Astrocyte (in vitro differentiated cells and primary cell): ENCODE measurements at regions not wholly inside any gene's neighbourhood (a gene's known extent, or its start where the extent isn't known, plus 50 kb on each side); places are given as distances from the start of the nearest gene placed in this dataset.

Experiments
- DNase-seq: peaks from one replicate; pipeline ENCODE4 v3.0.0-alpha.2; 2010; ENCODE audit warnings: low read depth
- FAIRE-seq: peaks from 2 replicates; lab custom pipeline; 2011; peaks lifted over from hg19 to GRCh38; lab: Jason Lieb, UNC
- H2AFZ ChIP-seq: 2 replicates; pipeline ENCODE4 v1.6.0; 2012; ENCODE audit warnings: low read depth, low read length, inconsistent platforms
- H3K27ac ChIP-seq: 2 replicates; pipeline ENCODE4 v1.5.1; 2011; ENCODE audit warnings: low read depth, low read length, inconsistent platforms
- H3K27me3 ChIP-seq: 2 replicates; pipeline ENCODE4 v1.6.0; 2011; ENCODE audit warnings: low read length, inconsistent platforms; ENCODE audit not compliant: insufficient read depth
- H3K36me3 ChIP-seq: 2 replicates; pipeline ENCODE4 v1.5.1; 2011; ENCODE audit warnings: low read length, inconsistent platforms; ENCODE audit not compliant: insufficient read depth
- H3K4me1 ChIP-seq: 2 replicates; pipeline ENCODE4 v1.5.1; 2011; ENCODE audit warnings: low read length, inconsistent platforms; ENCODE audit not compliant: insufficient read depth
- H3K4me2 ChIP-seq: 2 replicates; pipeline ENCODE4 v1.6.0; 2012; ENCODE audit warnings: low read length, inconsistent platforms
- H3K4me3 ChIP-seq: 2 replicates; pipeline ENCODE4 v1.5.1; 2011; ENCODE audit warnings: low read depth, mild to moderate bottlenecking, low read length, inconsistent platforms; ENCODE audit not compliant: insufficient read depth
- H3K79me2 ChIP-seq: 2 replicates; pipeline ENCODE4 v1.6.0; 2012; ENCODE audit warnings: mild to moderate bottlenecking, low read length, inconsistent platforms; ENCODE audit not compliant: insufficient read depth
- H3K9ac ChIP-seq: 2 replicates; pipeline ENCODE4 v1.6.0; 2012; ENCODE audit warnings: mild to moderate bottlenecking, low read length, inconsistent platforms
- H3K9me3 ChIP-seq: 2 replicates; pipeline ENCODE4 v1.5.1; 2012; ENCODE audit warnings: low read depth, mild to moderate bottlenecking, low read length, inconsistent platforms; ENCODE audit not compliant: insufficient read depth
- H4K20me1 ChIP-seq: 2 replicates; pipeline ENCODE4 v1.6.0; 2012; ENCODE audit warnings: low read length, inconsistent platforms; ENCODE audit not compliant: insufficient read depth
- H3K27ac Mint-ChIP-seq: one replicate; pipeline ENCODE4 v1.8.0; 2021; ENCODE audit warnings: mild to moderate bottlenecking, mixed read lengths; ENCODE audit not compliant: unreplicated experiment
- H3K27me3 Mint-ChIP-seq: one replicate; pipeline ENCODE4 v1.8.0; 2021; ENCODE audit warnings: low read depth, mixed read lengths; ENCODE audit not compliant: unreplicated experiment
- H3K36me3 Mint-ChIP-seq: one replicate; pipeline ENCODE4 v1.8.0; 2021; ENCODE audit warnings: low read depth, mixed read lengths; ENCODE audit not compliant: unreplicated experiment
- H3K4me1 Mint-ChIP-seq: one replicate; pipeline ENCODE4 v1.8.0; 2021; ENCODE audit warnings: low read depth, mixed read lengths; ENCODE audit not compliant: unreplicated experiment
- H3K4me3 Mint-ChIP-seq: one replicate; pipeline ENCODE4 v1.8.0; 2021; ENCODE audit warnings: mild to moderate bottlenecking, moderate library complexity, mixed read lengths; ENCODE audit not compliant: unreplicated experiment
- H3K9me3 Mint-ChIP-seq: one replicate; pipeline ENCODE4 v1.8.0; 2021; ENCODE audit warnings: mild to moderate bottlenecking, mixed read lengths; ENCODE audit not compliant: unreplicated experiment
- CTCF ChIP-seq: IDR thresholded peaks from 2 replicates; pipeline ENCODE4 v1.5.1; 2011; ENCODE audit warnings: low read depth, mild to moderate bottlenecking, inconsistent platforms, low read length, moderate library complexity; ENCODE audit not compliant: insufficient read depth
- EZH2 ChIP-seq: IDR thresholded peaks from 2 replicates; pipeline ENCODE4 v1.6.1; 2012; ENCODE audit warnings: mild to moderate bottlenecking, low read length, inconsistent platforms; ENCODE audit not compliant: insufficient read depth

DNA sequence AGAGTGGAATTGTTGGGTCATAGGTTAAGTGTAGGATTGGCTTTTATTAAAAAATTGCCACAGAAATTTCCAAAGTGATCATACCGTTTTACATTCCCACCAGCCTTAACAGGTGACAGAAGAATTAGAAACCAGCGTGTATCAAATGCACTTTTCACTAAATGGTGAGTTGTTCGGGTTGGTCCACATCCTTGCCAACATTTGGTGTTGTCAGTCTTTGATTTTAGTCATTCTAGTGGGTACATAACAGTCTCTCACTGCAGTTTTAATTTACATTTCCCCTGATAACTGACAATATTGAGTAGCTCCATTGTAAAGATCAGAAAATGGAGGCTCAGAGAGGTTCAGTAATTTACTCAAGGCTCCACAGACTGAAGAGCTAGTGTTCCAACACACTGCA is 237.8 kb upstream of the LHX5 start:
- no peaks in the 10 kb centered on the region for H3K9me3 ChIP-seq

GRCh38 chr12:113702836-113703235 is 231.2 kb upstream of the LHX5 start:
- TF ChIP-seq EZH2 = no peak
- no peak for TF ChIP-seq CTCF
- Mint-ChIP-seq H3K27me3 (peaks cover 25% of the 10 kb centered on the region), H3K4me1 (peaks cover 6% of the 10 kb centered on the region), H3K4me3 (no peak overlapping the region), H3K27ac (no peak overlapping the region), H3K36me3 (no peaks in the 10 kb centered on the region), H3K9me3 (no peaks in the 10 kb centered on the region)
- Histone ChIP-seq H4K20me1 (no peaks in the 10 kb centered on the region), H3K9ac (no peak overlapping the region), H3K4me3 (no peak overlapping the region), H3K27ac (no peak overlapping the region), H3K4me2 (no peak overlapping the region), H3K36me3 (no peaks in the 10 kb centered on the region), H3K27me3 (peaks cover 6% of the 10 kb centered on the region), H3K79me2 (no peaks in the 10 kb centered on the region), H3K9me3 (no peaks in the 10 kb centered on the region), H3K4me1 (no peaks in the 10 kb centered on the region), H2AFZ (no peak overlapping the region)
- no peak for FAIRE-seq
- DNase-seq = no peak

More for the DNA sequence above, 237.8 kb upstream of the LHX5 start:
- Histone ChIP-seq H3K4me3 (no peak overlapping the region), H4K20me1 (no peaks in the 10 kb centered on the region), H3K79me2 (no peaks in the 10 kb centered on the region), H3K36me3 (no peaks in the 10 kb centered on the region), H3K27ac (no peak overlapping the region), H3K4me2 (no peak overlapping the region), H2AFZ (no peak overlapping the region), H3K9ac (no peak overlapping the region), H3K27me3 (no peaks in the 10 kb centered on the region), H3K4me1 (no peaks in the 10 kb centered on the region)
- Mint-ChIP-seq H3K4me3 (no peak overlapping the region), H3K36me3 (no peaks in the 10 kb centered on the region), H3K27ac (no peak overlapping the region), H3K27me3 (peaks cover 46% of the 10 kb centered on the region), H3K4me1 (no peaks in the 10 kb centered on the region), H3K9me3 (peaks cover 8% of the 10 kb centered on the region)
- no peak for FAIRE-seq
- no peak for DNase-seq
- TF ChIP-seq CTCF = no peak
- TF ChIP-seq EZH2 = no peak

GRCh38 chr12:113702276-113702675 is 230.6 kb upstream of the LHX5 start:
- no peak overlapping the region for H3K4me3 ChIP-seq
- H4K20me1 ChIP-seq = no peaks in the 10 kb centered on the region
- H3K4me3 Mint-ChIP-seq = no peak overlapping the region
- H3K9me3 Mint-ChIP-seq = no peaks in the 10 kb centered on the region
- no peak overlapping the region for H3K27ac ChIP-seq
- no peaks in the 10 kb centered on the region for H3K79me2 ChIP-seq
- no peaks in the 10 kb centered on the region for H3K9me3 ChIP-seq
- no peak overlapping the region for H3K27ac Mint-ChIP-seq
- H3K36me3 ChIP-seq = no peaks in the 10 kb centered on the region
- peaks cover 31% of the 10 kb centered on the region for H3K27me3 Mint-ChIP-seq
- no peak overlapping the region for H3K4me2 ChIP-seq
- H2AFZ ChIP-seq = no peak overlapping the region
- H3K36me3 Mint-ChIP-seq = no peaks in the 10 kb centered on the region
- no peak for TF ChIP-seq CTCF
- peaks cover 6% of the 10 kb centered on the region for H3K27me3 ChIP-seq
- FAIRE-seq = no peak
- no peaks in the 10 kb centered on the region for H3K4me1 ChIP-seq
- peaks cover 6% of the 10 kb centered on the region for H3K4me1 Mint-ChIP-seq
- H3K9ac ChIP-seq = no peak overlapping the region
- no peak for DNase-seq
